Mesendoderm (in vitro differentiated cells): ENCODE measurements at regions not wholly inside any gene's neighbourhood (a gene's known extent, or its start where the extent isn't known, plus 50 kb on each side); places are given as distances from the start of the nearest gene placed in this dataset.

Source experiments
- DNase-seq: peaks from one replicate; pipeline ENCODE4 v3.0.0; 2013
- H2AK5ac ChIP-seq: 2 replicates; pipeline ENCODE4 v1.6.1; 2013; ENCODE audit warnings: low read length, inconsistent platforms
- H2BK120ac ChIP-seq: 2 replicates; pipeline ENCODE4 v1.6.1; 2013; ENCODE audit warnings: low read depth, mild to moderate bottlenecking, low read length, moderate library complexity, mixed read lengths
- H2BK15ac ChIP-seq: replicated peaks from 2 replicates; pipeline ENCODE4 v1.6.1; 2013; ENCODE audit warnings: low read depth, mild to moderate bottlenecking, moderate library complexity
- H2BK5ac ChIP-seq: 2 replicates; pipeline ENCODE4 v1.6.1; 2013; ENCODE audit warnings: low read length, inconsistent platforms
- H3K18ac ChIP-seq: 2 replicates; pipeline ENCODE4 v1.6.1; 2013; ENCODE audit warnings: mild to moderate bottlenecking, low read length, mixed read lengths
- H3K23ac ChIP-seq: one replicate; pipeline ENCODE4 v1.6.1; 2013; ENCODE audit warnings: low read length
- H3K27ac ChIP-seq: 2 replicates; pipeline ENCODE4 v1.5.1; 2013; ENCODE audit warnings: low read depth, mild to moderate bottlenecking, inconsistent platforms, low read length, moderate library complexity
- H3K27me3 ChIP-seq: 2 replicates; pipeline ENCODE4 v1.6.1; 2013; ENCODE audit warnings: low read length, control low read depth, mild to moderate bottlenecking, inconsistent platforms; ENCODE audit not compliant: insufficient read depth, poor library complexity
- H3K36me3 ChIP-seq: 2 replicates; pipeline ENCODE4 v1.6.1; 2013; ENCODE audit warnings: low read length, inconsistent platforms; ENCODE audit not compliant: control insufficient read depth, insufficient read depth
- H3K4ac ChIP-seq: one replicate; pipeline ENCODE4 v1.6.1; 2013; ENCODE audit warnings: low read depth, mild to moderate bottlenecking, low read length, moderate library complexity
- H3K4me1 ChIP-seq: 2 replicates; pipeline ENCODE4 v1.6.1; 2013; ENCODE audit warnings: low read depth, low read length, inconsistent platforms; ENCODE audit not compliant: control insufficient read depth
- H3K4me2 ChIP-seq: 2 replicates; pipeline ENCODE4 v1.6.1; 2013; ENCODE audit warnings: low read length
- H3K4me3 ChIP-seq: 2 replicates; pipeline ENCODE4 v1.5.1; 2013; ENCODE audit warnings: mild to moderate bottlenecking, low read length
- H3K56ac ChIP-seq: one replicate; pipeline ENCODE4 v1.6.1; 2013; ENCODE audit warnings: low read length
- H3K79me1 ChIP-seq: 2 replicates; pipeline ENCODE4 v1.6.1; 2013; ENCODE audit warnings: low read length, inconsistent platforms
- H3K79me2 ChIP-seq: 2 replicates; pipeline ENCODE4 v1.6.1; 2013; ENCODE audit warnings: mild to moderate bottlenecking, low read length; ENCODE audit not compliant: control insufficient read depth, insufficient read depth
- H3K9ac ChIP-seq: 2 replicates; pipeline ENCODE4 v1.6.1; 2013; ENCODE audit warnings: low read length, inconsistent platforms
- H4K5ac ChIP-seq: one replicate; pipeline ENCODE4 v1.6.1; 2013; ENCODE audit warnings: low read length
- H4K8ac ChIP-seq: one replicate; pipeline ENCODE4 v1.6.1; 2013; ENCODE audit warnings: low read depth, mild to moderate bottlenecking, control low read depth, low read length, moderate library complexity
- WGBS: extraction: QIAGEN DNeasy Blood & Tissue Kit; methylation state at CpG from one replicate; pipeline ENCODE4 v1.1.7; 2013; ENCODE audit warnings: low lambda C conversion rate, missing lambda C conversion rate; ENCODE audit not compliant: insufficient coverage; ENCODE audit errors: extremely low coverage; 5-methylcytosine and 5-hydroxymethylcytosine counted together

DNA sequence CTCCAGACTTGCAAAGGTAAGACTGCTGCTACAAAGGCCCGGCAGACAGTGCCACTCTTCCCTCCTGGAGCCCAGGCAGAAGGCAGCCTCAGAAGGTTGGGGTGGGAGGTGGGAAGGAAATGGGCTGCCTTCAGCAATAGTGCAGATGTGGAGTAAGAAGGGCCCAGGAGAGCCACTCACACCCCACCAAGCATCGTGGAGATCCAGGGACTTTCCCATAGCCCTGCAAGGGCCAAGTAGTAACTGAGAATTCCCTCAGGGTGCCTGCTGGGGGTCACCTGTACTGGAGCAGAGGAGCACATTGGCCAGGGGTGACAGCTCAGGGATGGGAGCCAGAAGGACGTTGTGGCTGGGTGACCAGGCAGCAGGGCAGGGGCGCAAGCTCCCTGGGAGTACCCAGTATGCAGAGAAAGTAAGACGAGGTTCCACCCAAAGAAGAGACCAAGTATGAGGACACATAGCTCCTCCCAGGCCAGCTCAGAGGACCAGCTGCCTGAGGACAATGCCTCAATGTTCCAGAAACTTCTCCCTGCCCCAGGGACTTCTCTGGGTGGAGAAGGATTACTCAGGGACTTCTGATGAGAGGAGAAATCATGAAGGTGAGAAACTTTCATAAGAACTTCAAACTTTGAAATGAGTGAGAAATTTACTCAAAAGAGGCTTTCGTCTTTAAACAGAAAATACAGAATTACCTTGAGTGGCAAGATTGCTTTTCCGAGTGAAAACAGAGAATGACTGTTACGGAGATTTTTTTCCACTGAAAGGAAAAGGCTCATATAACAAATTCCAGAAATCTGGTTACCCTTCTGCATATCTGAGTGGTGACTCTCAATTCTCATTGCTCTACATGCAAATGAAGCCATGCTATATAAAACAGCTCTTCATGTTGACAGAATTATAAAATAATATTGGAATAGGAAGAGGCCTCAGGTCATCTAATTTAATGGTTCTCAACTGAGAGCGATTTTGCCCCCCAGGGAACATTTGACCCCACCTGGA is 87.9 kb upstream of the TRIO start:
- Histone ChIP-seq H3K56ac (no peak overlapping the region), H2BK120ac (no peak overlapping the region), H3K18ac (no peak overlapping the region), H4K5ac (no peak overlapping the region), H2AK5ac (no peak overlapping the region), H3K4me3 (no peak overlapping the region), H2BK5ac (no peak overlapping the region), H3K4me1 (no peaks in the 10 kb centered on the region), H3K9ac (no peak overlapping the region), H3K36me3 (no peaks in the 10 kb centered on the region), H3K4ac (no peak overlapping the region), H3K27ac (no peak overlapping the region), H3K27me3 (no peaks in the 10 kb centered on the region), H4K8ac (no peak overlapping the region), H3K23ac (no peak overlapping the region), H3K79me1 (no peaks in the 10 kb centered on the region), H2BK15ac (no peak overlapping the region), H3K4me2 (no peak overlapping the region), H3K79me2 (no peaks in the 10 kb centered on the region)
- DNase-seq, result no peak
- WGBS, result no CpG with 5 or more reads among the region's 9 CpGs

- no peak for DNase-seq
- Histone ChIP-seq H3K79me2 (no peaks in the 10 kb centered on the region), H3K4me1 (no peaks in the 10 kb centered on the region), H2BK120ac (no peak overlapping the region), H4K8ac (no peak overlapping the region), H3K4me2 (no peak overlapping the region), H3K79me1 (no peaks in the 10 kb centered on the region), H3K23ac (no peak overlapping the region), H3K27me3 (no peaks in the 10 kb centered on the region), H3K4me3 (no peak overlapping the region), H3K18ac (no peak overlapping the region), H2AK5ac (no peak overlapping the region), H2BK15ac (no peak overlapping the region), H3K56ac (no peak overlapping the region), H3K36me3 (no peaks in the 10 kb centered on the region), H3K9ac (no peak overlapping the region), H2BK5ac (no peak overlapping the region), H3K4ac (no peak overlapping the region), H4K5ac (no peak overlapping the region), H3K27ac (no peak overlapping the region)
- no CpG with 5 or more reads among the region's 9 CpGs for WGBS
Measured at GRCh38 chr5:14054111-14054854, 88.9 kb upstream of the TRIO start.

DNA sequence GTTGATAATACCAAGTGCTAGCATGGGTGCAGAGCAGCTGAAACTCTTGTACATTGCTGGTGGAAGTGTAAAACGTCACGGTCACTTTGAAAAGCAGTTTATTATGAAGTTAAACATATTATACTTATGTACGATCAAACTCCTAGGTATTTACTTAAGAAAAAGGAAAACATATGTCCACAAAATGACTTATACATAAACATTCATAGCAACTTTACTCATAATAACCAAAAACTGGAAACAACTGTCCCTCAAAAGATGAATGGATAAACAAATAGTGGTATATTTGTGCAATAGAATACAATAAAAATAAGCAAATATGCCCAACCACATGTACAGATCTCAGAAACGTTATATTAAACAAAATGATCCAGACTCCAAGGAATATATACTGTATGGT is 92.3 kb upstream of the TRIO start:
- H3K18ac ChIP-seq, result no peak overlapping the region

DNA sequence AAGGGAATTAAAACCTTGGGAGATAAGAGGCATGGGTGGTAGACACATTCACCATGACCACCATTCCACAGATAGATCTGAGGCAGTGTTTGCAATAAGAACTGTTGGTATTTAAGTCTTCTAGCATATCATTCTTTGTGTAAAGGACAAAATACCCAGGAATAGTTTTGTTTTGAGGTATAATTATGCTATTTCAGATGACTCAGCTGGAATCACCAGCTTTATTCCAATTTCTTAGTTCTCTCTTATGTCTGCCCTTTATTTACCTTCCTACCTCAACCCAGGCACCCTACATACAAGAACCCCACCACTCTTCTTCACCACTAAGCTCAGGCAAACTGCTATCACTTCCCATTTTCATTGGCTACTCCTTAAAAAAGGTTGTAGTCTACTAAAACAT is 94.7 kb upstream of the TRIO start:
- Histone ChIP-seq H3K4me2 (no peak overlapping the region), H3K23ac (no peak overlapping the region), H2AK5ac (no peak overlapping the region), H3K4me1 (no peaks in the 10 kb centered on the region), H3K56ac (no peak overlapping the region), H4K8ac (no peak overlapping the region), H4K5ac (no peak overlapping the region), H2BK15ac (no peak overlapping the region), H3K27ac (no peak overlapping the region), H2BK120ac (no peak overlapping the region), H3K79me1 (no peaks in the 10 kb centered on the region), H3K27me3 (no peaks in the 10 kb centered on the region), H3K18ac (no peak overlapping the region), H3K9ac (no peak overlapping the region), H3K36me3 (no peaks in the 10 kb centered on the region), H3K4ac (no peak overlapping the region), H3K4me3 (no peak overlapping the region), H2BK5ac (no peak overlapping the region), H3K79me2 (no peaks in the 10 kb centered on the region)
- no peak for DNase-seq

More for the DNA sequence above, 92.3 kb upstream of the TRIO start:
- no CpG with 5 or more reads among the region's 4 CpGs for WGBS
- no peak for DNase-seq
- Histone ChIP-seq H3K79me2 (no peaks in the 10 kb centered on the region), H3K36me3 (no peaks in the 10 kb centered on the region), H2BK5ac (no peak overlapping the region), H3K27me3 (no peaks in the 10 kb centered on the region), H4K8ac (no peak overlapping the region), H3K4ac (no peak overlapping the region), H4K5ac (no peak overlapping the region), H3K56ac (no peak overlapping the region), H3K9ac (no peak overlapping the region), H2BK15ac (no peak overlapping the region), H3K79me1 (no peaks in the 10 kb centered on the region), H3K4me3 (no peak overlapping the region), H3K4me1 (no peaks in the 10 kb centered on the region), H2BK120ac (no peak overlapping the region), H2AK5ac (no peak overlapping the region), H3K23ac (no peak overlapping the region), H3K27ac (no peak overlapping the region), H3K4me2 (no peak overlapping the region)

GRCh38 chr5:14041528-14042192 is 97.2 kb upstream of the DNAH5 start:
- no peak overlapping the region for H3K4ac ChIP-seq
- no peaks in the 10 kb centered on the region for H3K4me1 ChIP-seq
- H3K9ac ChIP-seq, result no peak overlapping the region
- no peaks in the 10 kb centered on the region for H3K79me2 ChIP-seq
- H3K27ac ChIP-seq, result no peak overlapping the region
- H4K8ac ChIP-seq, result no peak overlapping the region
- H3K27me3 ChIP-seq, result no peaks in the 10 kb centered on the region
- H3K4me3 ChIP-seq, result no peak overlapping the region
- no peak overlapping the region for H2AK5ac ChIP-seq
- H3K79me1 ChIP-seq, result no peaks in the 10 kb centered on the region
- no peak overlapping the region for H3K18ac ChIP-seq
- WGBS, result no CpG with 5 or more reads among the region's 11 CpGs
- H3K23ac ChIP-seq, result no peak overlapping the region
- H3K36me3 ChIP-seq, result no peaks in the 10 kb centered on the region
- H3K4me2 ChIP-seq, result no peak overlapping the region
- no peak overlapping the region for H4K5ac ChIP-seq
- DNase-seq, result no peak
- no peak overlapping the region for H2BK120ac ChIP-seq
- no peak overlapping the region for H2BK15ac ChIP-seq
- no peak overlapping the region for H3K56ac ChIP-seq
- H2BK5ac ChIP-seq, result no peak overlapping the region
